Liver (tissue), 8 donors: ENCODE measurements at regions not wholly inside any gene's neighbourhood (a gene's known extent, or its start where the extent isn't known, plus 50 kb on each side); places are given as distances from the start of the nearest gene placed in this dataset.

Experiments
- DNase-seq: peaks from one replicate; pipeline ENCODE4 v3.0.0-alpha.2; 2017; ENCODE audit warnings: low spot score
- H3K27ac ChIP-seq, 2 donors: one replicate each; pipeline ENCODE4 v1.7.0; 2013; ENCODE audit warnings: inconsistent platforms in 2 of 2, low read length in 2 of 2, control low read depth in 1 of 2, low read depth in 1 of 2, mild to moderate bottlenecking in 1 of 2
- H3K27me3 ChIP-seq, 4 donors: one replicate each; pipeline versions ENCODE4 v1.6.1 to v1.7.0; 2013; ENCODE audit warnings: low read length in 3 of 4, inconsistent platforms in 1 of 4, mild to moderate bottlenecking in 1 of 4, moderate library complexity in 1 of 4; ENCODE audit not compliant: control insufficient read depth in 4 of 4, insufficient read depth in 4 of 4
- H3K36me3 ChIP-seq, 4 donors: one replicate each; pipeline versions ENCODE4 v1.6.1 to v1.7.0; 2013; ENCODE audit warnings: low read length in 3 of 4, mild to moderate bottlenecking in 3 of 4, low read depth in 1 of 4, moderate library complexity in 1 of 4; ENCODE audit not compliant: control insufficient read depth in 4 of 4, insufficient read depth in 3 of 4
- H3K4me1 ChIP-seq, 4 donors: one replicate each; pipeline versions ENCODE4 v1.6.1 to v1.7.0; 2013; ENCODE audit warnings: low read length in 3 of 4, mild to moderate bottlenecking in 3 of 4, moderate library complexity in 1 of 4; ENCODE audit not compliant: control insufficient read depth in 4 of 4, insufficient read depth in 4 of 4
- H3K4me3 ChIP-seq, 3 donors: one replicate each; pipeline versions ENCODE4 v1.6.1 to v1.7.0; 2013; ENCODE audit warnings: low read length in 3 of 3, control low read depth in 1 of 3, low read depth in 1 of 3, mild to moderate bottlenecking in 1 of 3
- H3K9ac ChIP-seq, 2 donors: one replicate each; pipeline ENCODE4 v1.7.0; 2013; ENCODE audit warnings: low read length in 2 of 2, mild to moderate bottlenecking in 2 of 2, moderate library complexity in 2 of 2, control low read depth in 1 of 2, low read depth in 1 of 2
- H3K9me3 ChIP-seq, 4 donors: one replicate each; pipeline versions ENCODE4 v1.6.1 to v1.7.0; 2013; ENCODE audit warnings: low read length in 3 of 4; ENCODE audit not compliant: control insufficient read depth in 4 of 4
- ATF3 ChIP-seq: IDR thresholded peaks from 2 replicates; pipeline ENCODE4 v1.6.1; 2016; ENCODE audit warnings: antibody characterized with exemption
- CTCF ChIP-seq: fragments of 150-350 bp; IDR thresholded peaks from 2 replicates; pipeline ENCODE4 v1.5.1; 2017; ENCODE audit warnings: improper control_type of control experiment, low read depth, low read length; ENCODE audit not compliant: missing input control
- EGR1 ChIP-seq, 2 donors: IDR thresholded peaks; 2 replicates each; pipeline ENCODE4 v1.6.1; 2016 to 2018; ENCODE audit warnings: antibody characterized with exemption in 2 of 2, low read depth in 2 of 2
- FOXA1 ChIP-seq: IDR thresholded peaks from 2 replicates; pipeline ENCODE4 v1.6.1; 2016; ENCODE audit warnings: antibody characterized with exemption
- GABPA ChIP-seq, 2 donors: IDR thresholded peaks in 1 of 2; conservative IDR thresholded peaks in 1 of 2; 2 replicates each; pipeline ENCODE4 v1.6.1; 2016; ENCODE audit warnings: antibody characterized with exemption in 2 of 2, mild to moderate bottlenecking in 1 of 2, moderate library complexity in 1 of 2
- HNF4A ChIP-seq, 2 donors: conservative IDR thresholded peaks; 2 replicates each; pipeline ENCODE4 v1.6.1; 2016; ENCODE audit warnings: antibody characterized with exemption in 2 of 2, mild to moderate bottlenecking in 2 of 2
- JUND ChIP-seq, 2 donors: IDR thresholded peaks; 2 replicates each; pipeline ENCODE4 v1.6.1; 2016; ENCODE audit warnings: antibody characterized with exemption in 2 of 2
- NR2F2 ChIP-seq: IDR thresholded peaks from 2 replicates; pipeline ENCODE4 v1.6.1; 2016; ENCODE audit warnings: antibody characterized with exemption
- RAD21 ChIP-seq, 2 donors: IDR thresholded peaks; 2 replicates each; pipeline ENCODE4 v1.6.1; 2016; ENCODE audit warnings: antibody characterized with exemption in 2 of 2, mild to moderate bottlenecking in 2 of 2
- REST ChIP-seq: IDR thresholded peaks from 2 replicates; pipeline ENCODE4 v1.6.1; 2016; ENCODE audit warnings: antibody characterized with exemption, mild to moderate bottlenecking
- RXRA ChIP-seq, 2 donors: IDR thresholded peaks; 2 replicates each; pipeline ENCODE4 v1.6.1; 2017 to 2018; ENCODE audit warnings: antibody characterized with exemption in 2 of 2, mild to moderate bottlenecking in 1 of 2
- SP1 ChIP-seq: IDR thresholded peaks from 2 replicates; pipeline ENCODE4 v1.6.1; 2018; ENCODE audit warnings: antibody characterized with exemption, mild to moderate bottlenecking
- TAF1 ChIP-seq: conservative IDR thresholded peaks from 2 replicates; pipeline ENCODE4 v1.6.1; 2016; ENCODE audit warnings: antibody characterized with exemption, mild to moderate bottlenecking
- YY1 ChIP-seq: IDR thresholded peaks from 2 replicates; pipeline ENCODE4 v1.6.1; 2016; ENCODE audit warnings: antibody characterized with exemption, mild to moderate bottlenecking
- ZBTB33 ChIP-seq: IDR thresholded peaks from 2 replicates; pipeline ENCODE4 v1.6.1; 2016; ENCODE audit warnings: antibody characterized with exemption
- WGBS: extraction: QIAGEN DNeasy Blood & Tissue Kit; methylation state at CpG from one replicate; pipeline ENCODE4 v1.1.7; 2013; 5-methylcytosine and 5-hydroxymethylcytosine counted together
- donor health status: healthy.
- donor health status: healthy.
- donor health status: healthy.
- donor health status: healthy.
- donor health status: healthy.

- H3K27ac ChIP-seq, result no peak overlapping the region
- DNase-seq, result peak; percentile 46
Measured at GRCh38 chr3:34683851-34684250, 885.4 kb downstream of the PDCD6IP start.

GRCh38 chr3:34686541-34686940, 888.1 kb downstream of the PDCD6IP start:
- Histone ChIP-seq H3K4me3 (no peak overlapping the region), H3K9ac (no peak overlapping the region), H3K27me3 (peaks cover 0 to 2% (median 0%) of the 10 kb centered on the region in 4 donors), H3K27ac (no peak overlapping the region), H3K36me3 (no peaks in the 10 kb centered on the region), H3K4me1 (no peaks in the 10 kb centered on the region), H3K9me3 (no peaks in the 10 kb centered on the region)
- WGBS, result 80% methylated on average over 1 of the region's 1 CpG
- DNase-seq, result no peak
- no peak for TF ChIP-seq EGR1 (IDR thresholded peaks at IDR 0.05; ENCODE audit: low read depth in 2 of 2)

More at GRCh38 chr3:34683851-34684250, 885.4 kb downstream of the PDCD6IP start:
- Histone ChIP-seq H3K4me1 (no peaks in the 10 kb centered on the region), H3K9ac (no peak overlapping the region), H3K9me3 (no peaks in the 10 kb centered on the region), H3K36me3 (no peaks in the 10 kb centered on the region), H3K27me3 (peaks cover 0 to 2% (median 0%) of the 10 kb centered on the region in 4 donors), H3K4me3 (no peak overlapping the region)
- no peak for TF ChIP-seq EGR1 (IDR thresholded peaks at IDR 0.05; ENCODE audit: low read depth in 2 of 2)
- no peak for TF ChIP-seq ZBTB33
- TF ChIP-seq HNF4A (conservative IDR thresholded peaks at IDR 0.05), result no peak
- TF ChIP-seq JUND (IDR thresholded peaks at IDR 0.05), result no peak
- TF ChIP-seq CTCF, result peak; percentile 63
- TF ChIP-seq RAD21 (IDR thresholded peaks at IDR 0.05), result peak; percentile 77 to 81
- TF ChIP-seq RXRA (IDR thresholded peaks at IDR 0.05), result no peak
- TF ChIP-seq FOXA1, result no peak
- WGBS, result 40% methylated on average over 4 of the region's 4 CpGs

- Histone ChIP-seq H3K27ac (no peak overlapping the region), H3K9ac (no peak overlapping the region), H3K9me3 (no peaks in the 10 kb centered on the region), H3K4me1 (no peaks in the 10 kb centered on the region), H3K27me3 (peaks cover 0 to 2% (median 0%) of the 10 kb centered on the region in 4 donors), H3K4me3 (no peak overlapping the region), H3K36me3 (no peaks in the 10 kb centered on the region)
- 90% methylated on average over 1 of the region's 1 CpG for WGBS
- no peak for DNase-seq
- TF ChIP-seq ATF3, result no peak
- TF ChIP-seq YY1, result no peak
- TF ChIP-seq ZBTB33, result no peak
- TF ChIP-seq HNF4A (conservative IDR thresholded peaks at IDR 0.05), result no peak
- no peak for TF ChIP-seq RAD21 (IDR thresholded peaks at IDR 0.05)
- no peak for TF ChIP-seq CTCF
- no peak for TF ChIP-seq NR2F2
- no peak for TF ChIP-seq SP1
- TF ChIP-seq FOXA1, result no peak
- TF ChIP-seq JUND (IDR thresholded peaks at IDR 0.05), result no peak
- no peak for TF ChIP-seq GABPA (IDR thresholded peaks at IDR 0.05 in 1 of 2, conservative IDR thresholded peaks at IDR 0.05 in 1 of 2)
- TF ChIP-seq RXRA (IDR thresholded peaks at IDR 0.05), result no peak
- TF ChIP-seq TAF1, result no peak
- no peak for TF ChIP-seq REST
Measured at GRCh38 chr3:34687671-34688070, 889.2 kb downstream of the PDCD6IP start.
